PC-9 (cell line): ENCODE measurements at regions not wholly inside any gene's neighbourhood (a gene's known extent, or its start where the extent isn't known, plus 50 kb on each side); places are given as distances from the start of the nearest gene placed in this dataset.

Source experiments
- EZH2 ChIP-seq: fragments of 200-600 bp; sonication (generic); IDR thresholded peaks from 2 replicates; pipeline ENCODE4 v1.8.0; 2017; ENCODE audit warnings: antibody characterized with exemption, low read depth
- TF ChIP-seq, protein P1 (sequence below): fragments of 200-600 bp; sonication (generic); conservative IDR thresholded peaks from 2 replicates; pipeline ENCODE4 v1.6.1; 2017; ENCODE audit warnings: mixed run types, antibody characterized with exemption, mild to moderate bottlenecking, moderate library complexity

- TF ChIP-seq, protein P1, sequence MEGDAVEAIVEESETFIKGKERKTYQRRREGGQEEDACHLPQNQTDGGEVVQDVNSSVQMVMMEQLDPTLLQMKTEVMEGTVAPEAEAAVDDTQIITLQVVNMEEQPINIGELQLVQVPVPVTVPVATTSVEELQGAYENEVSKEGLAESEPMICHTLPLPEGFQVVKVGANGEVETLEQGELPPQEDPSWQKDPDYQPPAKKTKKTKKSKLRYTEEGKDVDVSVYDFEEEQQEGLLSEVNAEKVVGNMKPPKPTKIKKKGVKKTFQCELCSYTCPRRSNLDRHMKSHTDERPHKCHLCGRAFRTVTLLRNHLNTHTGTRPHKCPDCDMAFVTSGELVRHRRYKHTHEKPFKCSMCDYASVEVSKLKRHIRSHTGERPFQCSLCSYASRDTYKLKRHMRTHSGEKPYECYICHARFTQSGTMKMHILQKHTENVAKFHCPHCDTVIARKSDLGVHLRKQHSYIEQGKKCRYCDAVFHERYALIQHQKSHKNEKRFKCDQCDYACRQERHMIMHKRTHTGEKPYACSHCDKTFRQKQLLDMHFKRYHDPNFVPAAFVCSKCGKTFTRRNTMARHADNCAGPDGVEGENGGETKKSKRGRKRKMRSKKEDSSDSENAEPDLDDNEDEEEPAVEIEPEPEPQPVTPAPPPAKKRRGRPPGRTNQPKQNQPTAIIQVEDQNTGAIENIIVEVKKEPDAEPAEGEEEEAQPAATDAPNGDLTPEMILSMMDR = no peak
- no peak for TF ChIP-seq EZH2
Measured at GRCh38 chr10:30738416-30738815, 108.9 kb upstream of the LYZL2 start.
